SH-SY5Y (cell line): ENCODE measurements at regions not wholly inside any gene's neighbourhood (a gene's known extent, or its start where the extent isn't known, plus 50 kb on each side); places are given as distances from the start of the nearest gene placed in this dataset.

Experiments used
- GATA2 ChIP-seq: IDR thresholded peaks from 2 replicates; pipeline ENCODE4 v1.6.1; 2011; ENCODE audit warnings: mild to moderate bottlenecking, low read depth, low read length
- GATA3 ChIP-seq: IDR thresholded peaks from 2 replicates; pipeline ENCODE4 v1.6.1; 2011; ENCODE audit warnings: low read depth, mild to moderate bottlenecking, low read length, moderate library complexity

DNA sequence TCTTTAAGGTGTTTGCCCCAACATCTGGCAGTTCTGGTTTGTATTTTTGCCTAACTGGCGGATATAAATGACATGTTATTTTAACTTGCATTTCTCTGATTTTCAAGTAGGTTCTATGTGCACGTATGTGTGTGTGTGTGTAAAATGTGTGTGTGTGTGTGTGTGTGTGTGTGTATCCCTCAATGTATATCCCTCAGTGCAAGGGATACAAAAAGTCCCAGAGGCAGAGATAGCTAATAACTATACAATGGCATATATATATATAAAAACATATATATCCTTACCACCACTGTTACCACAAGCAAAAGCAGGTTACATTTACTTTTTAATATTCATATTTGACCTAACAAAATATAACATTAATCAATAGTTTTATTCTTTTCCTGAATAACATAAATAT, 95.0 kb upstream of the NR5A2 start:
- TF ChIP-seq GATA2 (no peak), GATA3 (no peak)
